ENCODE measurements at regions not wholly inside any gene's neighbourhood (a gene's known extent, or its start where the extent isn't known, plus 50 kb on each side); places are given as distances from the start of the nearest gene placed in this dataset.

DNA sequence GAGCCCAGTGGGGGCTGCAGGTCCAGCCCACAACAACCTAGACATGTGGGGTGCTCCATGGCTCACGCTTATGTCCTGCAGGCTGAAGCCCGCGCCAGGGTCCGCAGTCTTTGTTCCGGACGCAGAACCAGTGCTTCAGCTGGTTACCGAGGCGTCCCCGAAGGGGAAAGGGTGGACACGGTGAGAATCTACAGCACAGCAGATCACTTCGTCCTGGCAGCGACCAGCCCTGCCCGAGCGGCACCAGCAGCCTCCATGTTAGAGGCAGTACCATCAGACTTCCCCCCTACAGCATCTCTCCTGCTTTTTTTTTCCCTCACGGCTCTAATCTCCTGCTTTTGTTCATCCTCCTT lies 1736.4 kb downstream of the TP53TG3F start:
- TF ChIP-seq L3MBTL2 (conservative IDR thresholded peaks at IDR 0.05) (no peak), ELF4 (IDR thresholded peaks at IDR 0.05) (no peak), BHLHE40 (IDR thresholded peaks at IDR 0.05; ENCODE audit: borderline replicate concordance) (no peak), FOXK2 (IDR thresholded peaks at IDR 0.05) (no peak), ARNT (IDR thresholded peaks at IDR 0.05) (no peak), CTBP1 (IDR thresholded peaks at IDR 0.05; ENCODE audit: borderline replicate concordance) (no peak), FOXA1 (IDR thresholded peaks at IDR 0.05) (no peak), ZNF384 (IDR thresholded peaks at IDR 0.05) (no peak), HDGF (IDR thresholded peaks at IDR 0.05; ENCODE audit: borderline replicate concordance) (no peak), SUZ12 (IDR thresholded peaks at IDR 0.05) (no peak), LEF1 (IDR thresholded peaks at IDR 0.05; ENCODE audit: borderline replicate concordance) (no peak), SP1 (IDR thresholded peaks at IDR 0.05) (no peak), NFRKB (IDR thresholded peaks at IDR 0.05) (no peak), FOXM1 (IDR thresholded peaks at IDR 0.05; ENCODE audit: borderline replicate concordance) (no peak), TARDBP (IDR thresholded peaks at IDR 0.05) (no peak)
- TF ChIP-seq, protein P1, sequence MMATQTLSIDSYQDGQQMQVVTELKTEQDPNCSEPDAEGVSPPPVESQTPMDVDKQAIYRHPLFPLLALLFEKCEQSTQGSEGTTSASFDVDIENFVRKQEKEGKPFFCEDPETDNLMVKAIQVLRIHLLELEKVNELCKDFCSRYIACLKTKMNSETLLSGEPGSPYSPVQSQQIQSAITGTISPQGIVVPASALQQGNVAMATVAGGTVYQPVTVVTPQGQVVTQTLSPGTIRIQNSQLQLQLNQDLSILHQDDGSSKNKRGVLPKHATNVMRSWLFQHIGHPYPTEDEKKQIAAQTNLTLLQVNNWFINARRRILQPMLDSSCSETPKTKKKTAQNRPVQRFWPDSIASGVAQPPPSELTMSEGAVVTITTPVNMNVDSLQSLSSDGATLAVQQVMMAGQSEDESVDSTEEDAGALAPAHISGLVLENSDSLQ (IDR thresholded peaks at IDR 0.05): no peak
- ChIA-PET CTCF (no interaction called here), POLR2A (no interaction called here)
- no peak for DNase-seq (ENCODE audit: extremely low spot score)

DNA sequence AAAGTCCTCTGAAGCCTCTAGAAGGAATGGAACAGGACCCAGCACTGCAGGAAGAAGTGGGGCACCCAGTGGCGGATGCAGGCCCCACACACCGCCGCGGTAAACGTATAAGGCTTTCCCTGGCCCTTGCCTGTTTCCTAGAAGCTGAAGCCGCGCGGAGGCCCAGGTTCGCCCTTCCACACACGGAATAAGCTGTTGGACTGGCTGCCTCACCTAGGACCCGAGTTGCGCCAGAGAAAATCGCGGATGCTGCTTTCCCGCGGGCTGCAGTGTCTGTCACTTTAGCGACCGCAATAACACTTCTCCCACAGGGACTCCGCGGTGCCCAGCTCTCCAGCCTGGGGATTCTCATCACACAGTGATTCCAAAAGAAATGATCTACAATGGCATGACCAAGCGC lies 1736.9 kb downstream of the TP53TG3F start:
- CTCF ChIA-PET: no interaction called here
- DNase-seq (ENCODE audit: extremely low spot score): no peak
- no peak for TF ChIP-seq HDGF (IDR thresholded peaks at IDR 0.05; ENCODE audit: borderline replicate concordance)
- no peak for TF ChIP-seq TARDBP (IDR thresholded peaks at IDR 0.05)
- TF ChIP-seq, protein P1 (IDR thresholded peaks at IDR 0.05): no peak
- TF ChIP-seq FOXA1 (IDR thresholded peaks at IDR 0.05): no peak
- TF ChIP-seq ZNF384 (IDR thresholded peaks at IDR 0.05): no peak
- no peak for TF ChIP-seq BHLHE40 (IDR thresholded peaks at IDR 0.05; ENCODE audit: borderline replicate concordance)
- no peak for TF ChIP-seq ARNT (IDR thresholded peaks at IDR 0.05)
- TF ChIP-seq SUZ12 (IDR thresholded peaks at IDR 0.05): no peak
- no peak for TF ChIP-seq LEF1 (IDR thresholded peaks at IDR 0.05; ENCODE audit: borderline replicate concordance)
- TF ChIP-seq FOXK2 (IDR thresholded peaks at IDR 0.05): no peak
- no peak for TF ChIP-seq ELF4 (IDR thresholded peaks at IDR 0.05)
- TF ChIP-seq FOXM1 (IDR thresholded peaks at IDR 0.05; ENCODE audit: borderline replicate concordance): no peak
- no peak for TF ChIP-seq NFRKB (IDR thresholded peaks at IDR 0.05)
- TF ChIP-seq L3MBTL2 (conservative IDR thresholded peaks at IDR 0.05): no peak
- TF ChIP-seq CTBP1 (IDR thresholded peaks at IDR 0.05; ENCODE audit: borderline replicate concordance): no peak
- TF ChIP-seq SP1 (IDR thresholded peaks at IDR 0.05): no peak
- POLR2A ChIA-PET: no interaction called here

DNA sequence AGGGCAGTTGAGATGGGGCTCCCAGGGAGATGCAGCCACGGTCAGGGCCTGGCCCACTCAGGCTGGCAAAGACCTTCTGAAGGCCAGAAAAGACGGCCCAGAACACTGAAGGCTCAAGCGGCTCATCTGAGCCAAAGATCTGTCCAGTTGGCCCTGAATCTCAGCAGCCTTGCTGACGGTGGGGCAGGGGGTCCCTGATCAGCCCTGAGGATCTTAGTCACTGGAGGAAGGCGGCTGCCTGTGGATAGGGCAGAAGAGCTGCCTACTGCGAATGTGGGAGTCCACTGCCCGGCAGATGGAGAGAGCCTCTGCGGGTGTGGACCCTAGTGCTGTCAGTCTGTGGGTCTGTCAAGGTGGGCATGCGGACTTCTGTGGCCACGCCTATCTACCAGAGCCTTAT lies 1738.2 kb downstream of the TP53TG3F start:
- DNase-seq (ENCODE audit: extremely low spot score): no peak
- CTCF ChIA-PET: no interaction called here
- TF ChIP-seq, protein P1 (IDR thresholded peaks at IDR 0.05): no peak
- no peak for TF ChIP-seq CTBP1 (IDR thresholded peaks at IDR 0.05; ENCODE audit: borderline replicate concordance)
- TF ChIP-seq SP1 (IDR thresholded peaks at IDR 0.05): no peak
- no peak for TF ChIP-seq FOXA1 (IDR thresholded peaks at IDR 0.05)
- TF ChIP-seq LEF1 (IDR thresholded peaks at IDR 0.05; ENCODE audit: borderline replicate concordance): no peak
- no peak for TF ChIP-seq ZNF384 (IDR thresholded peaks at IDR 0.05)
- TF ChIP-seq HDGF (IDR thresholded peaks at IDR 0.05; ENCODE audit: borderline replicate concordance): no peak
- TF ChIP-seq FOXM1 (IDR thresholded peaks at IDR 0.05; ENCODE audit: borderline replicate concordance): no peak
- no peak for TF ChIP-seq ARNT (IDR thresholded peaks at IDR 0.05)
- no peak for TF ChIP-seq ELF4 (IDR thresholded peaks at IDR 0.05)
- no peak for TF ChIP-seq NFRKB (IDR thresholded peaks at IDR 0.05)
- POLR2A ChIA-PET: no interaction called here

DNA sequence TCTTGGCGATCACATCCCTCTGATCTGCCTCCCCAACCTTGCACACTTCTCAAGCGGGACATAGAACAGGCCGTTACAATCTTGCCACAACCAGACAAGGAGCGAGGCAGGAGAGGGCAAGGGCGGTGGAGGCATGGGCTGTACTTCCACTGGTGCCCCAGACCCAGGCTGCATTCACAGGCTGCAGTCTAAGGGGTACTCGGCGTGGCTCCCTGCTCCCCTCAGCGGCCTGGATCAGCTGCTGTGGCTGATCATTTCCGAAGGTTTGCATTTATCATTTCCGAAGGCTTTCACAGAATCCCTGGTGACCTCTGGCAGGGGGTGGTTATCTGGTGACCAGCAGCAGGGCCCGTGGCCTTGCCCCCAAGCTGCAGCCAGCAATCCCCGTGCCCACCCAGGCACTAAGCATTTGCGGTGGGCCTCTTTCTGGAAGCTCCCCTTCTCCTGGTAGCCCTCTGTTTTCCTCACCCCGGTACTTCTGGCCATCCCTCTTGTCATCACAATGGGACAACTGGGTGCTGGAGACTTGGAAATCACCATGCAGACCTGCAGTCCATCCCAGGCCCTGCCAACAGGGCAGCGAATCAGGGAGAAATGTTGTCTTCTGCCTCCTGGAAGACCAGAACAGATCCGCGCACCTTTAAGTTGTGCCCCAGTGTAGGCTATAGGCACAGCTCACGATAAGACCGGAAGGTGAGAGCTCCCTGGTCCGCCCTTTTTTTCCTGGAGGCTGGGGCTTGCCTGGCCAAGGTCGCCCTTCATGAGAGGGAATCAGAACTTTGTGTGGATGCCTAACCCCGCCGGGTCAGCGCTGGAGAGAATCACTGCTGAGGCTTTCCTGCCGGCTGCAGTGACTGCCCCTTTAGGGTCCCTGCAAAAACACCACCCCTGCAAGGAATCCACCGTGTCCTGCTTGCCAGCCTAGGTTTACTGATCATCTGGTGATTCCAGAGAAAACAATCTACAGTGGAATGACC lies 1739.1 kb downstream of the TP53TG3F start:
- POLR2A ChIA-PET: no interaction called here
- CTCF ChIA-PET: no interaction called here
- no peak for TF ChIP-seq SP1 (IDR thresholded peaks at IDR 0.05)
- no peak for TF ChIP-seq ZNF384 (IDR thresholded peaks at IDR 0.05)
- no peak for TF ChIP-seq FOXA1 (IDR thresholded peaks at IDR 0.05)
- no peak for TF ChIP-seq ARNT (IDR thresholded peaks at IDR 0.05)
- no peak for TF ChIP-seq L3MBTL2 (conservative IDR thresholded peaks at IDR 0.05)
- no peak for TF ChIP-seq FOXM1 (IDR thresholded peaks at IDR 0.05; ENCODE audit: borderline replicate concordance)
- TF ChIP-seq, protein P1 (IDR thresholded peaks at IDR 0.05): no peak
- TF ChIP-seq CTBP1 (IDR thresholded peaks at IDR 0.05; ENCODE audit: borderline replicate concordance): no peak
- no peak for TF ChIP-seq FOXK2 (IDR thresholded peaks at IDR 0.05)
- no peak for TF ChIP-seq LEF1 (IDR thresholded peaks at IDR 0.05; ENCODE audit: borderline replicate concordance)
- no peak for TF ChIP-seq BHLHE40 (IDR thresholded peaks at IDR 0.05; ENCODE audit: borderline replicate concordance)
- TF ChIP-seq ELF4 (IDR thresholded peaks at IDR 0.05): no peak
- no peak for TF ChIP-seq TARDBP (IDR thresholded peaks at IDR 0.05)
- TF ChIP-seq HDGF (IDR thresholded peaks at IDR 0.05; ENCODE audit: borderline replicate concordance): no peak
- TF ChIP-seq NFRKB (IDR thresholded peaks at IDR 0.05): no peak
- TF ChIP-seq SUZ12 (IDR thresholded peaks at IDR 0.05): no peak
- DNase-seq (ENCODE audit: extremely low spot score): no peak

DNA sequence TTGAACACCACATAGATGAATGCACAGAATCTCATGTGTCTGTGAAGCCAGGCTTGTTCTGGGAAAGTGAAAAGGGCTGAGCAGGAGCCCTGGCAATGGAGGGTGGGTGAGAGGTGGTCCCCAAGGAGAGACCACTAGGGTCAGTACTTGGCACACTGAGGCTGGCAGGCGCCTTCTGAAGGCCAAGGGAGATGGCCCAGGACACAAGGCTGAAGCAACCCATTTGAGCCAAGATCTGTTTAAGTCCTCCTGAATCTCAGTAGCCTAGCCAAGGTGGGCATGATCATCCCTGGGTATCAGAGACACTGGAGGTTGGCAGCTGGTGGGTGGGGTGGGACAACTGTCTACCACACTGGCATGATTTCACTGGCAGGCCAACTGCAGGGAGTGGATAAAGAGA lies 1741.2 kb downstream of the TP53TG3F start:
- ChIA-PET POLR2A (no interaction called here), CTCF (no interaction called here)
- no peak for DNase-seq (ENCODE audit: extremely low spot score)
- TF ChIP-seq ZNF384 (IDR thresholded peaks at IDR 0.05) (no peak), SUZ12 (IDR thresholded peaks at IDR 0.05) (no peak), HDGF (IDR thresholded peaks at IDR 0.05; ENCODE audit: borderline replicate concordance) (no peak), ARNT (IDR thresholded peaks at IDR 0.05) (no peak), TARDBP (IDR thresholded peaks at IDR 0.05) (no peak), LEF1 (IDR thresholded peaks at IDR 0.05; ENCODE audit: borderline replicate concordance) (no peak), FOXM1 (IDR thresholded peaks at IDR 0.05; ENCODE audit: borderline replicate concordance) (no peak), L3MBTL2 (conservative IDR thresholded peaks at IDR 0.05) (no peak), NFRKB (IDR thresholded peaks at IDR 0.05) (no peak), FOXK2 (IDR thresholded peaks at IDR 0.05) (no peak), FOXA1 (IDR thresholded peaks at IDR 0.05) (no peak)
- TF ChIP-seq, protein P1 (IDR thresholded peaks at IDR 0.05): no peak

Measured in HEK293T (cell line).